ENCODE measurements at regions not wholly inside any gene's neighbourhood (a gene's known extent, or its start where the extent isn't known, plus 50 kb on each side); places are given as distances from the start of the nearest gene placed in this dataset.
"Not testable (repeated sequence)": the region's sequence is repeated elsewhere in the genome, so short reads cannot be mapped to it uniquely, and the experiment has no call there.

GRCh38 chr11:134981835-134982234 is 569.8 kb upstream of the B3GAT1 start:
- intact Hi-C loops (cut with DNase I) = no loop called here
- H3K4me1 ChIP-seq = no peaks in the 10 kb centered on the region
- TF ChIP-seq POLR2A (IDR thresholded peaks at IDR 0.05) (no peak), CTCF (IDR thresholded peaks at IDR 0.05) (no peak)
- H3K36me3 ChIP-seq = no peaks in the 10 kb centered on the region
- ATAC-seq (no peak), DNase-seq (no peak)
- no peaks in the 10 kb centered on the region for H3K9me3 ChIP-seq
- H3K4me3 ChIP-seq = no peak overlapping the region
- 58 to 69% (median 63%) methylated on average over 4 of the region's 4 CpGs for WGBS, 4 donors
- H3K27ac ChIP-seq = no peak overlapping the region
- H3K27me3 ChIP-seq = peaks cover 0 to 10% (median 0%) of the 10 kb centered on the region in 9 donors

- TF ChIP-seq CTCF (IDR thresholded peaks at IDR 0.05) (no peak), POLR2A (IDR thresholded peaks at IDR 0.05) (no peak)
- Histone ChIP-seq H3K9me3 (no peaks in the 10 kb centered on the region), H3K4me3 (no peak overlapping the region), H3K27ac (no peak overlapping the region), H3K4me1 (no peaks in the 10 kb centered on the region), H3K27me3 (peaks cover 0 to 10% (median 0%) of the 10 kb centered on the region in 9 donors), H3K36me3 (no peaks in the 10 kb centered on the region)
- intact Hi-C loops (cut with DNase I) = no loop called here
- ATAC-seq = no peak
- WGBS, 4 donors = 71 to 85% (median 75%) methylated on average over 12 to 13 of the region's 13 CpGs
- DNase-seq = no peak
Measured at GRCh38 chr11:134980819-134981710, 569.0 kb upstream of the B3GAT1 start.

DNA sequence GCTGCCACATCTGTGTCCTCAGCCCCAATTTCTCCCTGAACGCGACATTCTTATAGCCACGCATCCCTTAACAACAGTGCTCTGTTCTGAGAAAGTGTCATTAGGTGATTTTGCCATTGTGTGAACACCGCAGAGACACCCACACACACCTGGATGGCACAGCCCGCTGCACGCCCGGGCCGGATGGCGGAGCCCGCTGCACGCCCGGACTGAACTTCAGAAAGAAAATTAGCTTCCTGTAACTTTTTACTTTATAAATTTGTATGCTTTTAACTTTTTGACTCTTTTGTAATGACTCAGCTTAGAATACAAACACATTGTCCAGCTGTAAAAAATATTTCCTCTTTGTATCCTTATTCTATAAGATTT is 567.0 kb upstream of the B3GAT1 start:
- H3K4me3 ChIP-seq; H3K36me3 ChIP-seq; ATAC-seq; H3K27me3 ChIP-seq; H3K9me3 ChIP-seq; H3K4me1 ChIP-seq; H3K27ac ChIP-seq; DNase-seq; intact Hi-C loops (cut with DNase I): not testable (repeated sequence)
- WGBS, 4 donors = 90 to 96% (median 92%) methylated on average over 12 of the region's 12 CpGs

DNA sequence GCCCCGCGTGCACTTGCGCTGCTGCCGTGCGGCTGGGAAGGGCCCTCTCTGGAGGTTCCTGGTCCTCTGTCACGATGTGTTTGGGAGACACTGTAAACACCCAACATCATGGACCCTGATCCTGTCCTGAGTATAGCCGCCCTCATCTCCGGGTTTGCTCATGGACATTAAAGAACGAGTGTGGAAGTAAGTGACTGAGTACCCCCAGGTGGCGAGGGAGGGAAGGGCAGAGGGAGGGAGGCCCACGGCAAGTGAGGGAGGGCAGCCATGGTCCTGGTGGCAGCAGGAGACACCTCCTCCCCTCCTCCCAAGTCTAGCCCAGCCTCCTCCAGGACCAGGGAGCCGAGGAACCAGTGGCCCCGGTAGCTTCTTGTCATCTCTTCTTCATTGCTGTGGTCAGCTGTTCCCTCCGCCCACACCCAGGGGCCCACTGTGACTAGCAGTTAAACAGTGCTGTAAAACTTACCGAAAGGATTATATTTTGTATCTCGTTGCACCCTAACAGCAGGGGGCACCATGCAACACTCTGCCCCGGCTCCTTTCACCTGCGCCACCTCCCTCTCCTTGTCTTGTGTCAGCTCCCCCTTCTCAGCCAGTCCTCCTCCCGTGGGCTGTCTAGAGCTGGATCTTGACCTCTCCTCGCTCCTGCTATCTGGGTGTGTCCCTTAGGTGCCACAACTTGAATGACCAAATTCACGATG is 566.5 kb upstream of the B3GAT1 start:
- DNase-seq (no peak), ATAC-seq (no peak)
- whole genome bisulfite sequencing, 4 donors = 78 to 84% (median 81%) methylated on average over 21 of the region's 21 CpGs
- H3K27me3 ChIP-seq = peaks cover 0 to 2% (median 0%) of the 10 kb centered on the region in 9 donors
- no peak overlapping the region for H3K27ac ChIP-seq
- no peaks in the 10 kb centered on the region for H3K9me3 ChIP-seq
- H3K36me3 ChIP-seq = no peaks in the 10 kb centered on the region
- no peaks in the 10 kb centered on the region for H3K4me1 ChIP-seq
- no peak for TF ChIP-seq CTCF (IDR thresholded peaks at IDR 0.05)
- TF ChIP-seq POLR2A (IDR thresholded peaks at IDR 0.05) = no peak
- intact Hi-C loops (cut with DNase I) = no loop called here
- H3K4me3 ChIP-seq = no peak overlapping the region

All from heart left ventricle (tissue), 16 donors.